B cell (primary cell): ENCODE measurements at regions not wholly inside any gene's neighbourhood (a gene's known extent, or its start where the extent isn't known, plus 50 kb on each side); places are given as distances from the start of the nearest gene placed in this dataset.

Source experiments
- EZH2 ChIP-seq: IDR thresholded peaks from 2 replicates; pipeline ENCODE4 v1.6.1; 2012; ENCODE audit warnings: borderline replicate concordance, low read depth, mild to moderate bottlenecking, moderate library complexity, low read length; ENCODE audit not compliant: insufficient read depth, poor library complexity, severe bottlenecking
- TF ChIP-seq, protein P1 (sequence below): fragments of 200-600 bp; IDR thresholded peaks from one replicate; pipeline ENCODE4 v1.8.0; 2022; ENCODE audit warnings: antibody characterized with exemption, mild to moderate bottlenecking

DNA sequence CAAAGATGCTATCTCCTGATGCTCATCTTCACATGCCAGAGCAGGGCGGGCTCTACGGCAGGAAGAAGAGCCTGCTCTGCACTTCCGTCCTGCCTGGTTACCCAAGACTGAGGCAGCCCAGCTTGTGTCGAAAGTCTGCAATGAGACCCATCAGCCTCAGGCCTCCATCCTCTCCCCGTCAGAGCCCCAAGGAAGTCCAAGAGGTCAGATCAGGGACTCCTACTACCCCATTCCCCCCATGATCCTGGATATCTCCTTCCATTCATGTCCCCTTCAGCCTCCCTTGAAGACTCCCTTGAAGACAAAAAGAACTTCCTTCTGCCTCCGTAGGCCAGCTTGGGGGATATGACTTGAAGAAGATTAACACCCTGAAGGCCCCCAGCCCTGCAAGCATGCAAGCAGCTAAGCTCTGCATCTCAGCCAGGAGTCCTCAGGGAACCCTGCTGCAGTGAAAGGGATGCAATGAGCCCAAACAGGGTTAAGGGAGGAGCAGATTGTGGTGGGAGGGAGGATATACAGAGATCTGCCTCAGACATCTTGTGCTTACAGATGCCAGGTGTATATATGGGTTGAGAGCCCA lies 85.6 kb downstream of the TRIM29 start:
- TF ChIP-seq, protein P1, sequence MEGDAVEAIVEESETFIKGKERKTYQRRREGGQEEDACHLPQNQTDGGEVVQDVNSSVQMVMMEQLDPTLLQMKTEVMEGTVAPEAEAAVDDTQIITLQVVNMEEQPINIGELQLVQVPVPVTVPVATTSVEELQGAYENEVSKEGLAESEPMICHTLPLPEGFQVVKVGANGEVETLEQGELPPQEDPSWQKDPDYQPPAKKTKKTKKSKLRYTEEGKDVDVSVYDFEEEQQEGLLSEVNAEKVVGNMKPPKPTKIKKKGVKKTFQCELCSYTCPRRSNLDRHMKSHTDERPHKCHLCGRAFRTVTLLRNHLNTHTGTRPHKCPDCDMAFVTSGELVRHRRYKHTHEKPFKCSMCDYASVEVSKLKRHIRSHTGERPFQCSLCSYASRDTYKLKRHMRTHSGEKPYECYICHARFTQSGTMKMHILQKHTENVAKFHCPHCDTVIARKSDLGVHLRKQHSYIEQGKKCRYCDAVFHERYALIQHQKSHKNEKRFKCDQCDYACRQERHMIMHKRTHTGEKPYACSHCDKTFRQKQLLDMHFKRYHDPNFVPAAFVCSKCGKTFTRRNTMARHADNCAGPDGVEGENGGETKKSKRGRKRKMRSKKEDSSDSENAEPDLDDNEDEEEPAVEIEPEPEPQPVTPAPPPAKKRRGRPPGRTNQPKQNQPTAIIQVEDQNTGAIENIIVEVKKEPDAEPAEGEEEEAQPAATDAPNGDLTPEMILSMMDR: no peak
- TF ChIP-seq EZH2: no peak
